DMS53 treated with DMSO at 0.1 percent for 48 hours (cell line): ENCODE measurements at regions not wholly inside any gene's neighbourhood (a gene's known extent, or its start where the extent isn't known, plus 50 kb on each side); places are given as distances from the start of the nearest gene placed in this dataset.
A peak's percentile ranks its signal among the peaks of the same experiment; 100 is the strongest.
"Not testable (repeated sequence)": the region's sequence is repeated elsewhere in the genome, so short reads cannot be mapped to it uniquely, and the experiment has no call there.

Experiments
- DNase-seq: peaks from one replicate; lab custom pipeline; 2025; ENCODE audit not compliant: unreplicated experiment; lab: John Stamatoyannopoulos, UW

- no peak for DNase-seq
Measured at GRCh38 chr12:56872366-56872765, 61.8 kb downstream of the SDR9C7 start.

- no peak for DNase-seq
Measured at GRCh38 chr12:56867216-56867615, 67.0 kb downstream of the SDR9C7 start.

GRCh38 chr12:56866493-56866892, 67.7 kb downstream of the SDR9C7 start:
- DNase-seq, result no peak

- DNase-seq, result no peak
Measured at GRCh38 chr12:56864318-56864717, 69.9 kb downstream of the SDR9C7 start.

- DNase-seq, result no peak
Measured at GRCh38 chr12:56863789-56864188, 70.4 kb downstream of the SDR9C7 start.

GRCh38 chr12:56862264-56862663, 71.9 kb downstream of the SDR9C7 start:
- DNase-seq, result no peak

- not testable (repeated sequence) for DNase-seq
Measured at GRCh38 chr12:56853392-56853978, 80.7 kb downstream of the SDR9C7 start.

- DNase-seq, result no peak
Measured at GRCh38 chr12:56851462-56851861, 82.7 kb downstream of the SDR9C7 start.

- DNase-seq, result no peak
Measured at GRCh38 chr12:56840922-56841321, 77.8 kb downstream of the HSD17B6 start.

- DNase-seq, result peak; percentile 9
Measured at GRCh38 chr12:56839915-56840325, 76.8 kb downstream of the HSD17B6 start.

GRCh38 chr12:56839489-56839848, 76.3 kb downstream of the HSD17B6 start:
- no peak for DNase-seq

- DNase-seq, result no peak
Measured at GRCh38 chr12:56838621-56839488, 75.7 kb downstream of the HSD17B6 start.
